ENCODE measurements at regions not wholly inside any gene's neighbourhood (a gene's known extent, or its start where the extent isn't known, plus 50 kb on each side); places are given as distances from the start of the nearest gene placed in this dataset.
"Not testable (repeated sequence)": the region's sequence is repeated elsewhere in the genome, so short reads cannot be mapped to it uniquely, and the experiment has no call there.

DNA sequence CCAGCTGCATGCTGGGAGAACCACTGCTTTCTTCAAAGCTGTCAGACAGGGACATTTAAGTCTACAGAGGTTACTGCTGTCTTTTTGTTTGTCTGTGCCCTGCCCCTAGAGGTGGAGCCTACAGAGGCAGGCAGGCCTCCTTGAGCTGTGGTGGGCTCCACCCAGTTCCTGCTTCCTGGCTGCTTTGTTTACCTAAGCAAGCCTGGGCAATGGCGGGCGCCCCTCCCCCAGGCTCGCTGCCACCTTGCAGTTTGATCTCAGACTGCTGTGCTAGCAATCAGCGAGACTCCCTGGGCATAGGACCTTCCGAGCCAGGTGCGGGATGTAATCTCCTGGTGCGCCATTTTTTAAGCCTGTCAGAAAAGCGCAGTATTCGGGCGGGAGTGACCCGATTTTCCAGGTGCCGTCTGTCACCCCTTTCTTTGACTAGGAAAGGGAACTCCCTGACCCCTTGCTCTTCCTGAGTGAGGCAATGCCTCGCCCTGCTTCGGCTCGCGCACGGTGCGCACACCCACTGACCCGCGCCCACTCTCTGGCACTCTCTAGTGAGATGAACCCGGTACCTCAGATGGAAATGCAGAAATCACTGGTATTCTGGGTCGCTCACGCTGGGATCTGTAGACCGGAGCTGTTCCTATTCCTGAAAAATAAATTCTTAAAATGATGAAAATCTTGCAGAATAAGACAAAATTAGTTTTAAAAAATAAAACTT is 1022.9 kb downstream of the RAPGEF2 start:
- DNase-seq: not testable (repeated sequence)

DNA sequence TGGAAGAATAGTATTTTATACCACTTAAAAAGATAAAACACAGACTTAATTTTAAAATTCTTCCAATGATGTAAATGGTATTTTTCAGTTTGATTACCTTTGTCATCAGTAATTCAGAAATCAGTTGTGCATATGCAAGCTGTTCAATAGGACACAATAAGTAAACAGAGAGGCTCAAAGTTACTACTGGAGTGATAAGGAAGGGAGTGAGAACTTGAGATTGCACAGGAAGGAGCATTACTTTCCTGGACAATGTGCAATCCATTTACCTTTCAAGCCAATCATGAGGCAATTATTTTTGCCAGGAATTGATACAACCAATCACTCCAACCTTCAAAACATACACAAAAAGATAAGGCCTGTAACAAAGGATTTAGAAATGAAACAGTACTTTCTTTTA is 1024.3 kb downstream of the RAPGEF2 start:
- no peak for DNase-seq

DNA sequence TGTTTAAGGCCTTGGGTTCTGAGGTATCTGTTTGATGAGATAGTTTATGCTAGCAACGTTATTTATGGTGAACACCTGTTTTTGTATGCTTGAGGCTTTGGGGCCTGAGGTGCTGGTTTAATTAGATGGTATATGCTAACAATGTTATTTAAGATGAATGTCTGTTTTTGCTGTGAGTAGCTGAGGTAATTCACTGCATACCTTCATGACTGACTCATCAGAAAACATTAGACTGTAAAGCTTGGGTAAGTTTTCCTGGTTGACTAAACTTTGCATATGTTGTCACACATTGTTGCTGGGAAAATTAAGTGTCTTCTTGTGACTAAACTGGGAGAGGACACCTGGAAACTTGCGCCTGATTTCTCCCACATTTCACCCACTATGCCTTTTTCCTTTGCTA is 1026.6 kb downstream of the RAPGEF2 start:
- DNase-seq: no peak

DNA sequence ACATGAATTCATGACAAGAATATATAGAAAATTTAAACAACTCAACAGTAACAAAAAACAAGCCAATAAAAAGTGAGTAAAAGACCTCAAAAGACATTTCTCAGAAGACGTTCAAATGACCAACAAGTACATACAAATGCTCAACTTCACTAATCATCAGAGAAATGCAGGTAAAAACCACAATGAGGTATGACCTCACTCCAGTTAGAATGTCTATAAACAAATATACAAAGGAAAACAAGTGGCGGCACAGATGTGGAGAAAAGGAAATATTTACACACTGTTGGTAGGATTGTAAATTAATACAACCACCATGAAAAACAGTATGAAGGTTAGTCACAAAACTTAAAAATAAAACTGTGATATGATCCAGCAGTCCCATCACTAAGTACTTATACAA is 1033.1 kb downstream of the RAPGEF2 start:
- no peak for DNase-seq

DNA sequence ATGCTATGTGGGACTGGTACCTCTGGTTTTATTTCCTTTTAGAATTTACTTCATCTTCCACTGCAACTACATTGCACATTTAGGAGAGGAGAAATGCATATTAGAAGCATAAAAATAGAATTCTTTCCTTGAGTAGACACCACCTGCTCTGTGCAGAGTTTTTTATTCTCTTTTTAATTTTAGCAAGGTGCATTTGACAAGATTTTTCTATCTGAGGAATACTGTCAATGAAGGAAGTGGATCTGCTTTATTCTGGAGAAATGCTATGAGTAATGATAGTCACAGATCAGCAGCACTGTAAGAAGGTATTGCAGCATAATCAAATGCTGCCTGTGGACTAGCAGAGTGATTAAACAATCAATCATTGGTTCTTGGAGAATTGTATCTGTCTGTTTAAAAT is 1038.3 kb downstream of the RAPGEF2 start:
- no peak for DNase-seq

DNA sequence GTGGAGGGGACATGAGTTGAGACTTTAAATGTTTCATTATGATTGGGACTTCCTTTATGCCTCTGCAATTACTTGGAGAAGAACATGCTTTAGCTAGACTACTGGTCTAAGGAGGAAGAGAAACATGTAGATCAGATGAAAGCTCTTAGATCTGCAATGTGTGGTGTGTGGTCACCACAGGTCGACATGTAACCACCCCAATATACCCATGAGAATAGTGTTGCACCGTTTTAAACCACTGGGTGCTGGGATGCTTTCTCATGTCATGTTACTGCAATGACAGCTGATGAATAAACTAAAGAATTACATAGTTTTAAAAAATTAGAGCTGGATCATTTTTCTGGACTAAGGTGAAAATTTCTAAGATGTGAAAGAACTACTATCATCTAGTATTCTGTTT is 1039.7 kb downstream of the RAPGEF2 start:
- no peak for DNase-seq

DNA sequence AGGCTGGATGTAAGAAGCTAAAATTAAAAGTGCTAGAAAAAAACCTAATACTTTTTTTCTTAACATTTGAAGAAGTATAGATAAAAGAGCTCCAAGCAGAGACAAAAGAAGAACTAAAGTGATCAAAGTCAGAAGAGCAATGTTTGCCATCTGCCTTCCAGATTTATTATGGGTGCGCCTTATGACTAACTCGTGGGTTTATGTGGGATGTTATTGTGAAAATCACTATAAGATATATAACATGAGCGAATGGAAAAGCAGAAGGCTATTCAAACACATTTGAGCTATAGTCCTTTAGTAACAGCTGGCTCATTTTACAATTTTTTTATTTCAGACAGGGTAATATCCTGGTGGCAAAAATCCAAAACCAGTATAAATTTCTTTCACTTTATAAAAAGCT is 1040.7 kb downstream of the RAPGEF2 start:
- no peak for DNase-seq

DNA sequence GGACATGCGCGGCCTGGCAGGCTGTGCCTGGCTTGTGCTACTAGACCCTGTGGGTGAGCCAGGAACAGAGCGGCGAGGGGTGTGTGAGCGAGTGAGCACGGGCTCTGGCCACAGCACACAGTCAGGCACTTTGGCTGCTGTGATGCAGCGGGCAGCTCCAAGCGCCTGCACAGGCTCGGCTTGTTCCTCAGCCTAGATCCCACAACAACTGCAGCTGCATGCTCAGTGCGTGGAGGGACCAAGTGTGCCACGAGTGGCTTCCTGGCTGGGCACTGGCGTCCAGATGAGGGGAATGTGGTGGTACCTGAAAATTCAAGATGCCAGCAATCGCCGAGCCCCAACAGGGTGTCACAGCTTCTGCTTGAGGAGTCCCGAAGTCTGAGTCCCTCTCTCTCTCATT is 1056.6 kb downstream of the RAPGEF2 start:
- DNase-seq: no peak

DNA sequence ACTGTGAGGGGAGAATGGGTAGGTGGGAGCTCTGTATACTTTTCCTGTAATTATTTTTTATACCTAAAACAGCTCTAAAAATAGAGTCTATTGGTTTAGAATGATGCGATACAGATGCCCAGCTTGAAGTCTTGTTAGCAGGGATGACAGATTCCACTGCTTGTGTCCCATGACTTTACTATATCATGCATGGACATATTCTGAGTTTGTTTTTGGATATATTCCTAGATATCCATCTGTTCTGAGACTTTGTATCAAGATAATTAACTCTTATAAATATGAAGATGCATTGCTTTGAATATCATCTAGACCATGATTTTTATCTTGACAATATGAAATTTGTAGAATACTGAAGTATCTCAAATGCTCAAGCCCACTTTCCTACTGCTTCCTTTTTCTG is 1058.1 kb downstream of the RAPGEF2 start:
- no peak for DNase-seq

DNA sequence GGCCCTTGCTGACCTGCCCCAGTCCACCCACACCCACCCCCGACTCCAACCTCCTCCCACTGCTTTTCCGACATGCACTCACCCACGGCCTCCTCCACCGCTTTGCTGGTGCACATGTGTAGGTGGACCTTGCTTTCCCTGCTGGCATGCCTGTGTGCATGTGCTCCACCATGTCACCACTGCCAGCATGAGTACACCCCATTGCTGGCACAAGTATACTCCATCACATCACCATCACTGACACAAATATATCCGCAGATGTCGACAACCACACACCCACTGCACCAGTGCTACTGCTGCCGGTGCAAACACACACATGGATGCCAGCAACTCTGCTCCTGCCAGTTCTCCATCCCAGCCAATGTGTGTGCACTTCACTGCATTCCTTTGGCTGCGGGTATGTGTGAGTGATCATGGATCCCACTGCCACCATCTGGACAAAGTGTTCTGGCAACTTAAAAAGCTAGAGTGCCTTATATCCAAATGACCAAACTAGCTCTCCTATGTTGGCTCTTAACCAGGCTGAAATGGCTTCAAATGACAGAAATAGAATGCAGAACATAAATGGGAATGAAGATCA is 1072.3 kb downstream of the RAPGEF2 start:
- DNase-seq: no peak

DNA sequence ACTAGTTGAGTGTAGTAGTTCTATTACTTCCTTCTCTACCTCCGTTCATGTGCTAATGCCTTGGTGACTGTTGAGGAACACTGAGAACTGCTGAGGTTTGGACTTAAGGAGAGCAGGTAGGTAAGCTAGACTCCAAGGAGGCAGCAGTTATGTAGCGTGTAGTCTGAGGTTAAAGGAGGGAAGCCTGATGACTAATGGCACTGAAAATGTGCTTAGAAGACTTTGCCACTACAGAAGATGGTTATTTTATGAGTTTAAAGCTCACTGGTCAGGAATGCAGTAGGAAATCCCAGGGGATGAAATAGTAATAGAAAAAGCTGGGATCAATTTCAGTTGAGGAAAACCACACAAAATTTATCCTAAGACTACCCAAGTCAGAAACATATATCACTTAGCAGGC is 1077.3 kb downstream of the RAPGEF2 start:
- no peak for DNase-seq

DNA sequence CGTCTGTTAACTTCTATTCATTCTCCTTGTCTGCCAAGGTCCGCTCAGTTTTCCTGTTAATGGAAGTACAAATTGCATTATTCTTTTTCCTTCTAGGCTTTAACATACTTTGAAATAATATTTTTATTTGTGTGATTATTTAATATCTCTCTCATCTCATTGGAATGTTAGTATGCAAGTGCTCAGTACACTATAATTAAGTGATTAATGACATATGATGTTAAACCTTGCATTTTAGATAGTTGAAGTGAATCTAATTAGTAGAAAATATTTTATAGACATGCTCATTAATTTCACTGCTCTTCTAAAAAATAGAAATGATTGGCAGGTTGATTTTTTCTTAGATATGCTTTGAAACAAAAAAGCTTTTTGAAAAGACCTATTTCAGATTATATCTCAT is 1079.8 kb downstream of the RAPGEF2 start:
- no peak for DNase-seq

DNA sequence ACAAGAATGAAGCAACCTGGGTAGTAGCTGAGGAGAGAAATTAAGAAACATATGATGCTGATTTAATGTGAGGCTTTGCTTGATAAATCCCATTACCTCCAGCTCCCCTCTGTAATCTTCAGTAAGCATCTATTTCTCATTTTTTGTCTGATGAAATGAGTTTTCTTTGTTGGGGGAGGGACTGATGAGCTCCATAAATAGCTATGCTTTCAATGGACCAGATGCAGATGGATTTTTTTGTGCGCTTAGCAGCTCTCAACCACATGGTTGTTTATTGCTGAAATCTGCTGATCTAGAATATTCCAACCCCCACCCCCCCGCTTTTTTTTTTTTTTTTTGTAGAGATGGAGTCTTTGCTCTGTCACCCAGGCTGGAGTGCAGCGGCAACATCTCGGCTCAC is 1082.0 kb downstream of the RAPGEF2 start:
- no peak for DNase-seq

DNA sequence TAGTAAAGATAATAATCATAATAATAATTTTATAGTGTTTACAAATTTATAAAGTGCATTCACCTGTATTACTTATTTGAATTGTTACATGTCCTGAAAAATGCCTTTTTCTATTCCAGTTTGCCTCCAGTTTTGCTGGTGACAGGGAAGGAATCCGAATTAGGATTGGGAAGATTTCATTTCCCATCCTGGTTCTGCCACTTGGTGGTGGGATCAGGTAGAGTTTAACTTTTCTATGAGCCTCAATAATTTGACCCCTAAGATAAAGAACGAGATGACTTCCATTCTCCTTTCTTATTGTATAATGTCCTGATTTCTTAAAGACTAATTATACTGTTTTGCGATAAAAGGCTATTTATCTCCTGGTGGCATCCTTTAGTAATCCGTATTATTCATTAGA is 1090.9 kb downstream of the RAPGEF2 start:
- no peak for DNase-seq

DNA sequence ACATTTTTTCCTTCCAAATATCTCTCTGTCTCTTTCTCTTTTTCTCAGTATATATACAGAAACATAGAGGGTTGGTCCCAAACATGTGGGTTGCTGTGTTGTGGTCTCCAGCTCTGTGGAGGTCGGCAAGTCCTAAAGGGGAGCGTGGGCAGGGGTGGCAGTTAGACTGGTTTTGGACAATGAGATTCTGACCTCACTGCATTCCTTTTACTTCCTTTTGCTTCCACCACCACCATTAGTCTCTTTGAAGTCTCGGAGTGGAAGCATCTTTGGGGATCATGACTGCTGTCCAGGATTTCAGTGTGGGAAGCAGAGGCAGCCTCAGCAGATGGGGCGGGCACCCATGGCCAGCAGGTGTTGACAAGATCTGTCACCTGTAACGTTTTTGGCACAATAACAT is 1091.8 kb downstream of the RAPGEF2 start:
- no peak for DNase-seq

DNA sequence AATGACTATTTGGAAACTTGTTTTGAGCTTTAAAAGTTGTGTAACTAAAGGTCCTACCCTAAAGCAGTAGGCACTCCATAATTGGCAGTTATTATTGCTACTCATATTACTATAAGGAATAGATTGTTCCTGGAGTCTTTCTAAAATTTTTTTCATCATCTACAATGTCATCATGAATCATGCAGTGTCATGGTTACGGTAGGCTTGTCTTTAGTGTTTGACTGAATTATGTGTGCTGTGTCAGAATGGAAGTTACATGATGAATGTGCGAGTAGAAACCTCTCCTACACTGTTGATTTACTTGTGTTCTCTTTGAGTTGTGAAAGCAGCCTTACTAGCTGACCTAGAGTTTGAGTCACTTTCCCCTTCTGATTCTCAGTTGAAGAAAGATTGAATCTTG is 1099.9 kb downstream of the RAPGEF2 start:
- no peak for DNase-seq

DNA sequence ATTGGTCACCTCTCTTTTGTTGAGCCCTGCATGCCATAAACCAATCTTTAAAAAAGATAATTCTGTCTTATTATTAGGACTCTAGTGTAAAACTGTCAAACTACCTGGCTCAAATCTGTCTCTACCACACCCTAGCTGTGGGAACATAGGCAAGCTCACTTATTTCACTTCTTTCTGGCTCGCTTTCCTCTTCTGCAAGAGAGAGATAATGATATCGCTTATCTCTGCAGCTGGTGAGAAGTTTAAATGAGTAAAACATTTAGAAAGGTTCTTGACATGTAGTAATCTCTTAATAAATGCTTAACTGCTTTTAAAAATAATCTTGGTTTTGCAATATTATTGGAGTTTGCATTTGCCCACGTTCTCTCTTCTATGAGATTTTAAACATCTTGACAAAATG is 1109.2 kb downstream of the RAPGEF2 start:
- DNase-seq: no peak

DNA sequence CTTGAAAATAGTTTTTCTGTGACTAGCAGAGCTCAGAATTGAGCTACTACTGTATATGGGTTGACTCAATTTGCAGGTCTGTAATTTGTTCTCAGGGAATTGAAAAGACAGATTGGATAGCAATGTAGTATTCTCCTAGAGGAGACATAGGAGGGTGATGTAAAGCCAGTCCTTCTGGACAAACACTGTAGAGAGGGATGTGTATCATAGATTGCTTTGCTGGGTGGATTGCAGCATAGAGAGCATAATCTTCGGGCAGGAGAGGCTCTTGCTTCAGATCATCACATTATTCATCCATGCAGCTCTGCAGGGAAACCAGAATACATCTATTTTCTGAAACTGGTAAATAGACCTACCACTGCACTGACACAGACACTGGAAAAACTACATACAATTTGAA is 1110.5 kb downstream of the RAPGEF2 start:
- no peak for DNase-seq

DNA sequence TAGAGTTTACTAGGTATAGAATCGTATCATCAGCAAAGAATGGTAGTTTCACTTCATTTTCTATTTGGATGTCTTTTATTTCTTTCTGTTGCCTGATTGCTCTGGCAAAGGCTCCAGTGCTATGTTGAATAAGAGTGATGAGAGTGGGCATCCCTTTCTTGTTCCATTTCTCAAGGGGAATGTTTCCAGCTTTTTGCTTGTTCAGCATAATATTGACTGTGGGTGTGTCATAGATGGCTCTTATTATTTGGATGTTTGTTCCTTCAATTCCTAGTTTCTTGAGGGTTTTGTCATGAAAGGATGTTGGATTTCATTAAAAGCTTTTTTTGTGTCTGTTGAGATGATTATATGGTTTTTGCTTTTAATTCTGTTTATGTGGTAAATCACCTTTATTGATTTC is 1114.5 kb downstream of the RAPGEF2 start:
- DNase-seq: no peak

DNA sequence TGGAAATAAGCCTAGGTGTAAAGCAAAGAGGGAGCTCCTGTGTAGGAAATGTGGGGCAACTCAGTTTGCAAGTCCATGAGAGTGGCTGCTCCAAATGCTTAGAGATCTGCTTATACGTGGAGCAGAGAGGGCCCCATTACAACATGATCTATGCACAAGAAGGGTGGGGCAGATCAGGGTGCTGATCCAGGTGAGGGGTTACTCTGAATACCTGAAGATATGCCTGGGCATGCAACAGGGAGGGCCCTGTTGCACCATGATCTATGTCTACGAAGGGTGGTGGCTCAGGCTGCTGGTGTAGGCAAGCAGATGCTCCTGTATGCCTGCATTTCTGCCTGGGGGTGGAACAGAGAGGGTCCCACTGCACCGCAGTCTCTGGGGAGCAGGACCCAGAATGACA is 1121.2 kb downstream of the RAPGEF2 start:
- no peak for DNase-seq

DNA sequence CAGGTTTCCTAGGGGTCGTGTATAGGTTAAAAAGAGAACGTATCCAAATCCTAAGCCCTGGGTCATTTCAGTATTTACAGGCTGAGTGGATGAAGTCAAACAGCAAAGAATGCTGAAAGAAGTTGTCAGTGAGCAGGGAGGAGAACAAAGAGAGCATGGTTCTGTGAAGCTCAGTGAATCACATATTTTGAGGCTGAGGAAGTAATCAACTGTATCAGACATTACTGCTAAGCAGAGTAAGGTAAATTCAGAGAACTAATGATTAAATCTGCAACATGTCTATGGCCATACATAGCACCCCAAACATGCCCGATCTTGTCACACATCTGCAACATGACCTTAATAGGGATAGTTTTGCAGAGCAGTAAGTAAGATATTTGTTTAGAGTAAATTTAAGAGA is 1130.3 kb downstream of the RAPGEF2 start:
- no peak for DNase-seq

DNA sequence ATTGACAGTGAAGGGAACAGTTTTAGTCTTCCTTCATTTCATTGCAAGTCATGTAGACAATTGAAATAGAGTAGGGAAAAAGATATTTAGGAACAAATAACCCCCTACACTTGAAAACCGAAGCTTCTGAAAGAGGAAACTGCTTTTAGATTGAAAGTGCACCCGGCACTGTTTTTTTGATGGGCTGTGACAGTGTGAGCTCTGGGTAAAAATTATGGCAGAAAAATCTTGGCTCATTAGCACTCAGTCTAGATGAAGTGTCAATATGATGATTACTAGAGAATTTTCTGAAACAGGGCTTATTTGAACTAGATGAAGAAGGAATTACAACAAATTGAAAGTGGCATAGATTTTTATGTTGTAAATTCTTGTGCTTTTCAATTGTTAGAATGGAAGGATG is 1132.4 kb downstream of the RAPGEF2 start:
- DNase-seq: no peak

DNA sequence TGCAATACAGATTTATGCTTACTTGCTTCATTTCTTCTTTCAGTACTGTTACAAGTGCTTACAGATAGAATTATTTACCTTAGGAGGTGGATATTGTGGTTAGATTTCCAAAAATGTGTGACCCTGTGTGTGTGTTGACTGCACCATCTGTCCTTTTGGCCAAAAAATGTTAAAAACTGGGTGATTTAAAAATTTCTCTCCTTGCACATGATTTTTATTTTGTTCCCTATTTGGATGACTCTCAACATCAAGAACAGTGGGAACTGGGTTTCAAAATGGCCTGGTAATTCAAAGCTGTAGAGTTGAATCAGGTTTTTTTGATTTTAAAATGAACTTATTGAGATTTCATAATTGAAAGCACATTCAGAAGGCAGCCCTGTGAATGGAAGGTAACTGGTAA is 1132.9 kb downstream of the RAPGEF2 start:
- no peak for DNase-seq

DNA sequence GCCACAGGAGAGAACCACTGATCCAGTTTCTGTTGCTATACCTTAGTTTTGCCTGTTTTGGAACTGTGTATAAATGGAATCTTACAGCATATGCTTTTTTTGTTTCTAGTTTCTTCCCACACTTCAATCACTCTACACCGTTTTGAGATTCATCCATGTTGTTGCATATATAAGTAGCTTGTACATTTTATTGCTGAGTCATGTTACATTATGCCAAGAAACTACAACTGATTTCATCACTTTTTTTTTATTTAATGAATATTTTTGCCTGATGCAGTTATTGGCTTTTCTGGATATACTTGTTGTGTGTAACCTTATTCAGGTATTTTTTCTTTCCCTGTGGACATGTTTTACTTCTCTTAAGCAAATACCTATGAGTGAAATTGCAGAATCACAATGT is 1135.9 kb downstream of the RAPGEF2 start:
- no peak for DNase-seq

DNA sequence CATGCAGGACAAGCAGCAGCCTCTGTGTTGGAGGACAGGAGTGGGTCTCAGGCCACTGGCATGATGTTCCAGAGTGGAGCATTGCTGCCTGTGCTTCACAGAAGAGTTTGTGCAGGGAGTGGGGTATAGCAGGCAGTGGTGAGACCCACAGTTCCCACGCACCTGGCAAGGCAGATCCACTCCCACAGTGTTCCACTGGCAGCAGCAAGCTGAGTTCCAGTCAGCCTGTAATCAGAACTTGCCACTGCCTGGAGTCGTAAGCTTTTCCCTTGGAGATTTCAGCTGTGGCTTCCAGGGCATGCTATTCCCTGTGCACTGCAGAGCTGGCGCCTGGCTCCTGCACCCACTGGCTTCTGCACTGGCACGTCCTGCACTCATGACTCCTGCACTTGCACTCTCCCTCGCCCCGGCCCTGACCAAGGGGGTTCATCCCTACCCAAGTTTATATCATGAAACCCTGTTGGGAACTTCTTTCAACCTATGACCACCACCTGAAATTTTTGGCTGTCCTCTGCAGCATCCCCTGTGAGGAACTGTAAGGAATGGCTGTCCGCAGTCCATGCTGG is 1144.3 kb downstream of the RAPGEF2 start:
- no peak for DNase-seq
